ENCODE measurements at regions not wholly inside any gene's neighbourhood (a gene's known extent, or its start where the extent isn't known, plus 50 kb on each side); places are given as distances from the start of the nearest gene placed in this dataset.

DNA sequence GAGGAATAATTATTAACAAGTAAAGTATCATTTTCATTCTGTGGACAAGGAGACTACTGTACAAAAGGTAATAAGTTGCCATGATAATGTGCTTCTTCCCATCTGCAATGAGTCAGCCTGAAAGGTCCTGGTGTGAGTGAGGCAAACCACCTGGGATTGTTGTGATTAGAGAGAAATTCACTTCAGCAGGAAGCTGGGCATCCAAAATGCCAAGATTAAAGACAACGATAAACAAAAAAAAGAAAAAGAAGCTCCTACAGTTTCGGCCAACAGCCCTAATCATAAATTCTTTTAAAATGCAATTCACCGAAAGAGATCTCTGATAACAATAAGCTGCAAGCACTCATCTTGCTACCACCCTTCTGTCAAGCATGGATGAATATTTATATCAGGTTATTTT is 507.8 kb downstream of the TUSC7 start:
- Histone ChIP-seq H4K20me1 (ENCODE audit: low read length) (no peaks in the 10 kb centered on the region), H2AFZ (ENCODE audit: low read length) (no peak overlapping the region), H3F3A (ENCODE audit: low read length, unreplicated experiment) (no peaks in the 10 kb centered on the region), H3K4me1 (ENCODE audit: insufficient read depth, low read length) (no peaks in the 10 kb centered on the region), H3K4me3 (ENCODE audit: low read length) (no peak overlapping the region), H3K9ac (ENCODE audit: low read length) (no peak overlapping the region), H3K27ac (ENCODE audit: low read length) (no peak overlapping the region), H3K36me3 (ENCODE audit: low read depth, low read length) (no peaks in the 10 kb centered on the region), H3K27me3 (ENCODE audit: low read length) (no peaks in the 10 kb centered on the region), H3K79me2 (ENCODE audit: low read length) (no peaks in the 10 kb centered on the region), H3K9me2 (replicated peaks; ENCODE audit: low read length) (no peaks in the 10 kb centered on the region), H3K9me3 (ENCODE audit: low read length) (peaks cover 20% of the 10 kb centered on the region), H3K4me2 (ENCODE audit: low read length) (no peak overlapping the region)
- no peak for TF ChIP-seq EZH2phosphoT487 (IDR thresholded peaks at IDR 0.05; ENCODE audit: borderline replicate concordance, low read length)
- no peak for TF ChIP-seq EZH2 (IDR thresholded peaks at IDR 0.05; ENCODE audit: low read length, unreplicated experiment)
- TF ChIP-seq, protein P1, sequence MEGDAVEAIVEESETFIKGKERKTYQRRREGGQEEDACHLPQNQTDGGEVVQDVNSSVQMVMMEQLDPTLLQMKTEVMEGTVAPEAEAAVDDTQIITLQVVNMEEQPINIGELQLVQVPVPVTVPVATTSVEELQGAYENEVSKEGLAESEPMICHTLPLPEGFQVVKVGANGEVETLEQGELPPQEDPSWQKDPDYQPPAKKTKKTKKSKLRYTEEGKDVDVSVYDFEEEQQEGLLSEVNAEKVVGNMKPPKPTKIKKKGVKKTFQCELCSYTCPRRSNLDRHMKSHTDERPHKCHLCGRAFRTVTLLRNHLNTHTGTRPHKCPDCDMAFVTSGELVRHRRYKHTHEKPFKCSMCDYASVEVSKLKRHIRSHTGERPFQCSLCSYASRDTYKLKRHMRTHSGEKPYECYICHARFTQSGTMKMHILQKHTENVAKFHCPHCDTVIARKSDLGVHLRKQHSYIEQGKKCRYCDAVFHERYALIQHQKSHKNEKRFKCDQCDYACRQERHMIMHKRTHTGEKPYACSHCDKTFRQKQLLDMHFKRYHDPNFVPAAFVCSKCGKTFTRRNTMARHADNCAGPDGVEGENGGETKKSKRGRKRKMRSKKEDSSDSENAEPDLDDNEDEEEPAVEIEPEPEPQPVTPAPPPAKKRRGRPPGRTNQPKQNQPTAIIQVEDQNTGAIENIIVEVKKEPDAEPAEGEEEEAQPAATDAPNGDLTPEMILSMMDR (conservative IDR thresholded peaks at IDR 0.05; ENCODE audit: low read depth, low read length), result no peak
- intact Hi-C loops (cut with micrococcal nuclease), result no loop called here
- BruUV-seq (replicated peaks), result no TSS peak
- ATAC-seq (no peak), DNase-seq (no peak)
- POLR2A ChIA-PET (ENCODE audit: unreplicated experiment), result no interaction called here
- CTCF ChIA-PET, result no interaction called here

DNA sequence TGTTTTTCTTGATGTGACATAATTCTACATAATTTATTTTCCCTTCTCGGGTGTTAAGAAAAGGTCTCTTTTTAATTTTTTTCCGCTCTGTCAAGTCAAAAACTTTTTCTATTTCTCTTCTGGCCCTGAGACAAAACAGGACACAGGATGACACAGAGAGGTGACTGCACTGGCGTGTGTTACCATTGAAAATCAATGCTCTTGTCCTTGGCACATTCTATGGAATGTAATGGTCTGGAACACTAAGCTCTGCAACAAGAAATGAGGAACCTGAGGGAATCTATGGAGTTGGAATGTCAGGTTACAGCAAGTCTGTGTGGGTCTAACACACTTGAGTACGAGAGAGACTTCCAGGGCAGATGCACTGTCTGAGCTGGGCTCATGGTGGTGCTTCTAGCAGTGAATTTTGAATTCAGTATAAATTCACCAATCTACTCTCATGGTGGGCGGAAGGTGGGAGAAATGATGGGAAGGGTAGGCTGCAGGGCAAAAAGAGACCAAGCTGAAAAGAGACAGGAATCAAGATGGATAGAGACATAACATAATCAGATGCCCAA is 508.3 kb downstream of the TUSC7 start:
- Histone ChIP-seq H3K36me3 (ENCODE audit: low read depth, low read length) (no peaks in the 10 kb centered on the region), H3K4me3 (ENCODE audit: low read length) (no peak overlapping the region), H3K4me2 (ENCODE audit: low read length) (no peak overlapping the region), H3K9ac (ENCODE audit: low read length) (no peak overlapping the region), H3K79me2 (ENCODE audit: low read length) (no peaks in the 10 kb centered on the region), H3K9me3 (ENCODE audit: low read length) (peaks cover 17% of the 10 kb centered on the region; the same call in 1 of the 2 replicates), H2AFZ (ENCODE audit: low read length) (no peak overlapping the region), H3K27me3 (ENCODE audit: low read length) (no peaks in the 10 kb centered on the region), H3K27ac (ENCODE audit: low read length) (no peak overlapping the region), H4K20me1 (ENCODE audit: low read length) (no peaks in the 10 kb centered on the region), H3K9me2 (replicated peaks; ENCODE audit: low read length) (no peaks in the 10 kb centered on the region), H3F3A (ENCODE audit: low read length, unreplicated experiment) (no peaks in the 10 kb centered on the region), H3K4me1 (ENCODE audit: insufficient read depth, low read length) (no peaks in the 10 kb centered on the region)
- intact Hi-C loops (cut with micrococcal nuclease), result no loop called here
- TF ChIP-seq, protein P1 (conservative IDR thresholded peaks at IDR 0.05; ENCODE audit: low read depth, low read length), result no peak
- TF ChIP-seq EZH2phosphoT487 (IDR thresholded peaks at IDR 0.05; ENCODE audit: borderline replicate concordance, low read length) (no peak), EZH2 (IDR thresholded peaks at IDR 0.05; ENCODE audit: low read length, unreplicated experiment) (no peak)
- ChIA-PET CTCF (no interaction called here), POLR2A (ENCODE audit: unreplicated experiment) (no interaction called here)
- DNase-seq (no peak), ATAC-seq (no peak)
- no TSS peak for BruUV-seq (replicated peaks)

DNA sequence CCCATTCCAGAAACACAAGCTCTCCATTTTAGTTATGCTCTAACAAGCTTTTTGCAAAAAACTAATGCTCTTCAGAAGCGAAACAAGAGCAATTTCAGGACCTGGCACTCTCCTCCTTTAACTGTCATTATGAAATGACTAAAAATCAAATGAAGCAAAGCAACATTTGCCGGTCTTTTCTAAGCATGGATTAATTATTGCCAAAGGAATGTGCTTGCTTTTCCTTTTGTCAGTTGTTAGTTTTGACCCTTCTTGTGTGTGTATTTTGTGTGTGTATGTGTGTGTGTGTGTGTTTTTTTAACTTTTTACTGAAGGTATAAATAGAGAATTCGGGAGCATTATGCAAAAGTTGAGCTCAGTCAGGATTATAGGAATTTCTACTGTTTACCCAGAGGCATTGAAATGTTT is 509.1 kb downstream of the TUSC7 start:
- Histone ChIP-seq H4K20me1 (ENCODE audit: low read length) (no peaks in the 10 kb centered on the region), H3K27me3 (ENCODE audit: low read length) (no peaks in the 10 kb centered on the region), H3F3A (ENCODE audit: low read length, unreplicated experiment) (no peaks in the 10 kb centered on the region), H3K79me2 (ENCODE audit: low read length) (no peaks in the 10 kb centered on the region), H3K4me2 (ENCODE audit: low read length) (no peak overlapping the region), H3K4me3 (ENCODE audit: low read length) (no peak overlapping the region), H3K9me2 (replicated peaks; ENCODE audit: low read length) (no peaks in the 10 kb centered on the region), H3K9me3 (ENCODE audit: low read length) (peaks cover 10% of the 10 kb centered on the region; the same call in 1 of the 2 replicates), H3K36me3 (ENCODE audit: low read depth, low read length) (no peaks in the 10 kb centered on the region), H3K27ac (ENCODE audit: low read length) (no peak overlapping the region), H3K4me1 (ENCODE audit: insufficient read depth, low read length) (no peaks in the 10 kb centered on the region), H3K9ac (ENCODE audit: low read length) (no peak overlapping the region), H2AFZ (ENCODE audit: low read length) (no peak overlapping the region)
- DNase-seq, result no peak
- ATAC-seq, result no peak
- POLR2A ChIA-PET (ENCODE audit: unreplicated experiment), result no interaction called here
- intact Hi-C loops (cut with micrococcal nuclease), result no loop called here
- CTCF ChIA-PET, result no interaction called here
- TF ChIP-seq EZH2phosphoT487 (IDR thresholded peaks at IDR 0.05; ENCODE audit: borderline replicate concordance, low read length) (no peak), EZH2 (IDR thresholded peaks at IDR 0.05; ENCODE audit: low read length, unreplicated experiment) (no peak)
- TF ChIP-seq, protein P1 (conservative IDR thresholded peaks at IDR 0.05; ENCODE audit: low read depth, low read length), result no peak
- no TSS peak for BruUV-seq (replicated peaks)

Data from PC-3 (cell line).